HG03139 (cell line): ENCODE measurements at regions not wholly inside any gene's neighbourhood (a gene's known extent, or its start where the extent isn't known, plus 50 kb on each side); places are given as distances from the start of the nearest gene placed in this dataset.
"Not testable (repeated sequence)": the region's sequence is repeated elsewhere in the genome, so short reads cannot be mapped to it uniquely, and the experiment has no call there.

ENCODE experiments used
- ATAC-seq: cut with Tn5 transposase; IDR thresholded peaks from one replicate; pipeline ENCODE4 v1.9.1; 2021; ENCODE audit not compliant: unreplicated experiment

GRCh38 chr4:134145369-134145768 lies 56.2 kb downstream of the PABPC4L start:
- no peak for ATAC-seq

- ATAC-seq = no peak
Measured at GRCh38 chr4:134144337-134144736, 57.3 kb downstream of the PABPC4L start.

- no peak for ATAC-seq
Measured at GRCh38 chr4:134141728-134142127, 59.9 kb downstream of the PABPC4L start.

- no peak for ATAC-seq
Measured at GRCh38 chr4:134139188-134139587, 62.4 kb downstream of the PABPC4L start.

GRCh38 chr4:134132086-134132783 lies 69.4 kb downstream of the PABPC4L start:
- ATAC-seq = no peak

- ATAC-seq = no peak
Measured at GRCh38 chr4:134126955-134127354, 74.6 kb downstream of the PABPC4L start.

- no peak for ATAC-seq
Measured at GRCh38 chr4:134126000-134126560, 75.5 kb downstream of the PABPC4L start.

GRCh38 chr4:134122903-134123302 lies 78.7 kb downstream of the PABPC4L start:
- no peak for ATAC-seq

- ATAC-seq = no peak
Measured at GRCh38 chr4:134117392-134118183, 84.0 kb downstream of the PABPC4L start.

- ATAC-seq = no peak
Measured at GRCh38 chr4:134089885-134090284, 111.7 kb downstream of the PABPC4L start.

- no peak for ATAC-seq
Measured at GRCh38 chr4:134085496-134085895, 116.1 kb downstream of the PABPC4L start.

- ATAC-seq = not testable (repeated sequence)
Measured at GRCh38 chr4:134079085-134079484, 122.5 kb downstream of the PABPC4L start.

- ATAC-seq = no peak
Measured at GRCh38 chr4:134078230-134078914, 123.2 kb downstream of the PABPC4L start.

- no peak for ATAC-seq
Measured at GRCh38 chr4:134073711-134074110, 127.9 kb downstream of the PABPC4L start.

GRCh38 chr4:134072137-134072536 lies 129.5 kb downstream of the PABPC4L start:
- ATAC-seq = no peak

- no peak for ATAC-seq
Measured at GRCh38 chr4:134070174-134070573, 131.4 kb downstream of the PABPC4L start.

- no peak for ATAC-seq
Measured at GRCh38 chr4:134057356-134057755, 144.2 kb downstream of the PABPC4L start.

- ATAC-seq = not testable (repeated sequence)
Measured at GRCh38 chr4:134046221-134046620, 155.4 kb downstream of the PABPC4L start.

- no peak for ATAC-seq
Measured at GRCh38 chr4:134045411-134045810, 156.2 kb downstream of the PABPC4L start.

GRCh38 chr4:134043266-134043665 lies 158.3 kb downstream of the PABPC4L start:
- no peak for ATAC-seq

- no peak for ATAC-seq
Measured at GRCh38 chr4:134028421-134028820, 173.2 kb downstream of the PABPC4L start.
